ENCODE measurements at regions not wholly inside any gene's neighbourhood (a gene's known extent, or its start where the extent isn't known, plus 50 kb on each side); places are given as distances from the start of the nearest gene placed in this dataset.
"Not testable (repeated sequence)": the region's sequence is repeated elsewhere in the genome, so short reads cannot be mapped to it uniquely, and the experiment has no call there.

- DNase-seq (ENCODE audit: low read depth in 2 of 2) = no peak
Observed at GRCh38 chr10:44105696-44106095, 279.2 kb downstream of the CXCL12 start.

- DNase-seq (ENCODE audit: low read depth in 2 of 2) = no peak
Observed at GRCh38 chr10:44102726-44103255, 282.1 kb downstream of the CXCL12 start.

GRCh38 chr10:44101082-44101481, 283.8 kb downstream of the CXCL12 start:
- DNase-seq (ENCODE audit: low read depth in 2 of 2) = no peak

GRCh38 chr10:44099511-44099910, 285.4 kb downstream of the CXCL12 start:
- DNase-seq (ENCODE audit: low read depth in 2 of 2) = no peak

DNA sequence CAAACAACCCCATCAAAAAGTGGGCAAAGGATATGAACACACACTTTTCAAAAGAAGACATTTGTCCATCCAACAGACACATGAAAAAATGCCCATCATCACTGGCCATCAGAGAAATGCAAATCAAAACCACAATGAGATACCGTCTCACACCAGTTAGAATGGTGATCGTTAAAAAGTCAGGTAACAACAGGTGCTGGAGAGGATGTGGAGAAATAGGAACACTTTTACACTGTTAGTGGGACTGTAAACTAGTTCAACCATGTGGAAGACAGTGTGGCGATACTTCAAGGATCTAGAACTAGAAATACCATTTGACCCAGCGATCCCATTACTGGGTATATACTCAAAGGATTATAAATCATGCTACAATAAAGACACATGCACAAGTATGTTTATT, 288.7 kb downstream of the CXCL12 start:
- DNase-seq (ENCODE audit: low read depth in 2 of 2) = not testable (repeated sequence)

DNA sequence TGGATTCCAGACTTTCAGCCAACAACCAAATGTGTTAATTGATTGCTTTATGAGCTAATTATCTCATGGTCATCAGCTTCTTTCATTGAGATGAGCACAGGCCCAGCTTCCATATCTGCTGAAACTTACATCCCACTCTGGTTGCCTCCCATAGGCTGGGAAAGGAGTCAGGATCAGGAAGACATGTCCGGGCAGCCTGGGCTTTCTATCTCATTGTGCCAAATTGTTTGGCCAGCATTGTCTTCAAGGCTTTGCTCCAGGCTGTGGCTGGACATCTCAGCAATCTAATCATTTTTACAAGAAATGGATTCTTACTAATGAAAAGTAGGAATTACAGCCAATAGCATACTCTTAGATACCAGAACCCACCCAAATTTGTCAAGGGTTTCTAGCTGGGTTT, 295.2 kb downstream of the CXCL12 start:
- DNase-seq (ENCODE audit: low read depth in 2 of 2) = no peak

DNA sequence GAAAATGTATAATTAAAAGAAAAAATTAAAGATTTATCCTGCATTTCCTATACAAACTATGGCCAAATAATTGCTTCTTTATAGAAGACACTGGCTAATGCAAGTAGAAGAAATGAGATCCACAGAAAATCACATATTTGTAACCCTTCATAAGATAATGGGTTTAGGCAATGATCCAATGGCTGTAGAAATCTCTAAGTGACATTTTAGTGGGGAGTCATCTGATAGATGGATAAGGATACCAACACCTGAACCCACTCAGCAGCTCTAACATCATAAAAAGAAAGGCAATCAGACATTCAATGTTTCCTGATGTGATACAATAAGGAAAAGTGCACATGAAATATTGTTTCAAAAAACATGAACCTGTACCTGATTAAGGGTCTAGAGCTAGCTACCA, 297.5 kb downstream of the CXCL12 start:
- DNase-seq (ENCODE audit: low read depth in 2 of 2) = no peak

DNA sequence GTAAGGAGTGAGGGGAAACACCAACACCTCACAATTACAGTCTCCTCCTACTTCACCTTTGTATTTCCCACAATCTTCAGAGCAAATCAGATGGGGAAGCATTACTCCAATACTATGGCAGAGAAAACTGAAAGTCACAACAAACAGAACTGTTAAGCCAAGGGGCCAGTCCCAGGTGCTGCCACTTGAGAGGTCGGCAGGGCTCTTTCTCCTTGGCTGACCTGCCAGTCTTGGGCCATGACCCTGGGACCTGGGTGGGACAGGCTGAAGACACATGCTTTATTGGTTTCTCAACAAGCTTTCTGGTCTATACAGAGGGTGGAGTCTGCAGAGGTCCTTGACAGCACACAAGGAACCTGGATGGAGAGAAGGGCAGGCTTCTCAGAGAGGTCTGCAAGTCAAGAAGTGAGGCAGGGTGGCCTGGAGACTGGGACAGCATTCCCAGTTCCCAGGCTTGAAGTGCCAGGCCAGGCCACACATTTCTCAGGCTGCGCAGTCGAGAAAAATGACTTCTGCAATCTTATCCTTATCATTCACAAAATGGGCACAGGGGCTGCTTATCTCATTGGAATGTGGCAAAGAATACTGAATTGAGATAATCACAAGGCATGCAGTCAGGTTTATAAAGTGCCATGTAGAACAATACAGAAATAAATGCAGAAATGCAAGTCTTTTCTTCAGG, 301.0 kb downstream of the CXCL12 start:
- no peak for DNase-seq (ENCODE audit: low read depth in 2 of 2)

- DNase-seq (ENCODE audit: low read depth in 2 of 2) = no peak
Observed at GRCh38 chr10:44071479-44071878, 313.4 kb downstream of the CXCL12 start.

- DNase-seq (ENCODE audit: low read depth in 2 of 2) = no peak
Observed at GRCh38 chr10:44070282-44070681, 314.6 kb downstream of the CXCL12 start.

DNA sequence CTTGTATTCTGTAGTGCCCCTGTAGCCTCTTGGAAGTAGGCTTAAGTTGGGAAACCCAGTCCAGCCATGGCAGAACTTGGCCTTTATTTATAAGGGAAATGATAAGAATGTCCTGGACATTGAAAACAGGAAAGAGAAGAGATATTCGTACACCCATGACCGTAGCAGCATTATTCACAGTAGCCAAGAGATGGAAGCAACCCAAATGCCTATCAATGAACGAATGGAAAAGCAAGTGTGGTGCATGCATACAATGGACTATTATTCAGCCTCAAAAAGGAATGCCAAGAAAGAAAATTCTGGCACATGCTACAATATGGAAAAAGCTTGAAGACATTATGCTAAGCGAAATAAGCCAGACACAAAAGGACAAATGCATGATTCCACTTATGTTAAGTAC, 315.3 kb downstream of the CXCL12 start:
- no peak for DNase-seq (ENCODE audit: low read depth in 2 of 2)

GRCh38 chr10:44068716-44069482, 316.0 kb downstream of the CXCL12 start:
- no peak for DNase-seq (ENCODE audit: low read depth in 2 of 2)

- no peak for DNase-seq (ENCODE audit: low read depth in 2 of 2)
Observed at GRCh38 chr10:44067432-44067831, 317.5 kb downstream of the CXCL12 start.

DNA sequence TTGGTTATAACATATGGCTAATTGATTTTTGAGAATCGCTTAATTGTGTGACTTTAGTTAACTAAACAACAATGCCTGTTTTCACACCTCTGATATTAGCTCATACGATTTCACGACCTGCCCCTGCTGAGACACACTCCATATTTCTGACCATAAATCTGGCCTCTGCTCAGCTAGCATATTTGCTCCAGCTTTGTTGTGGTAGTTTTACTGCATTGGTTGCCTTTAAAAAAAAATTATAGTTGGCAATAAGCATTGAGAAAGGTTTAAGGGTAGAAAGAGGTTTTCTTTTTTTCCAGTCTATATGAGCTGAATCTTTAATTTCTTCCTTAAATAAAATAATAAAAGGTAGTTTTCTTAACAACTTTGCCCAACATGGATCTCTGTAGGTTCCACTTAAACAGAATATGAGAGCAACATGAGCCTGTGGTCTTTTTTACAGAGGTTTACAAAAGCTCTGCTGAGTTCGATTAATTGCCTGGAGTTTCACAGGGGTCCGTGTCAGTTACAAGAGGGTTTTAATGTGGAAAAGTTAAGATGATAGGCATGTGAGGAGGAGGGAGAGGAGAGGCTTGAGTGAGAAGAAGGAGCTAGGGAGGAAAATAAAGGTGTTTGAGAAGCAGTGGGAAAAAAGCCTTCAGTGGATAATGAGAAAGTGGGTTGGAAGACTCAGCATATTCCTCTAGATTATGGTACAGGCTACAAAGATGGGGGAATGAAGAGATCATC, 318.2 kb downstream of the CXCL12 start:
- no peak for DNase-seq (ENCODE audit: low read depth in 2 of 2)

DNA sequence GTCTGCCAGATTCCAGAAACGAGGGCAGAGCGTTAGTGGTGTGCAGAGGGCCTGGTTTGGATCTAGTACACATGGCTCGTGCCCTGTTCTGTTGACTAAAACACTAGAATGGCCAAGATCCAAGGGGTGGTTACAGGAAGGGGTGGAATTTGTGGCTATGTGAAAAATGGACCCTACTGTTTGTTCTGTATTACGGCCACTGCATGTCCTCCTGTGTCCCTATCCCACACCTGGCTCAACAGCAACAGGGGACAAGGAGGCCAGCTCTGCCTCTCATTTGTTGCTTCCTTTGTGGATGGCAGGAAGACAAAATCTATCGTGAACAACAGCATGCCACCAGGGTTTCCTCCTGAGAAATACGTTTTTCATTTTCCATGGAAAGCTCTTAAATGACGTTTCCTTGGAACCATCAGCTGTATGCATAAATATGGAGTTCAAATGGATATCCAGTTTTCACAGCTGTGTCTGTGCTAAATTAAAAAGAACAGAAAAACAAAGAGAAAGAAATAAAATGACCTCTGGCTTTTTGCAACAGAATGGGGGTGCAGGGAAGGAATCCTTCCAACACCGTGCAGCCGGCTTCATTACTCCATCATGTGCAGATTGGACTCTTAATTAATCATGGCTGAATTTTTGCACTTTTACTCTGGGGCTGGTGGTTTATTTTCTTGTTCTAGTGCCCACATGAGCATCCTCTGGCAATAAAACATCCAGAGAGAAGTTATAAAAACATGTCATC, 318.9 kb downstream of the CXCL12 start:
- DNase-seq (ENCODE audit: low read depth in 2 of 2) = no peak

- no peak for DNase-seq (ENCODE audit: low read depth in 2 of 2)
Observed at GRCh38 chr10:44064987-44065787, 319.7 kb downstream of the CXCL12 start.

DNA sequence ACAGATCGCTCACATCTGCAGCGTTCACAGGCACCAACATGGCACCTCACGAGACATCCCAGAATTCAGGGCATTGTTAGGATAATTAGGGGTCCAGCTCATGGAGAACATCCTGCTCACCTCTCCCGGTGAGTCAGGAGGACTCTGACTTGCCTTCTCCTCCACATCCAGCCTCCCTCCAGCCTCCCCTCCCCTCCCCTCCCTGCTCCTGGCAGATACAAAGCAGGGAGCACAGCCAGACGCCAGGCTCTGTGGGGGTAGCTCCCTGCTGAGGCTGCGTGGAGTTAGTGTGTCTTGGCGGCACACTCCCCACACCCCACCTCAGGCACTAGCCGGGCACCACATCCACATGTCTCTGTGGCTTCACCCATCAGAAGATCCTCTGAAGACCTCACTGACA, 320.6 kb downstream of the CXCL12 start:
- no peak for DNase-seq (ENCODE audit: low read depth in 2 of 2)

DNA sequence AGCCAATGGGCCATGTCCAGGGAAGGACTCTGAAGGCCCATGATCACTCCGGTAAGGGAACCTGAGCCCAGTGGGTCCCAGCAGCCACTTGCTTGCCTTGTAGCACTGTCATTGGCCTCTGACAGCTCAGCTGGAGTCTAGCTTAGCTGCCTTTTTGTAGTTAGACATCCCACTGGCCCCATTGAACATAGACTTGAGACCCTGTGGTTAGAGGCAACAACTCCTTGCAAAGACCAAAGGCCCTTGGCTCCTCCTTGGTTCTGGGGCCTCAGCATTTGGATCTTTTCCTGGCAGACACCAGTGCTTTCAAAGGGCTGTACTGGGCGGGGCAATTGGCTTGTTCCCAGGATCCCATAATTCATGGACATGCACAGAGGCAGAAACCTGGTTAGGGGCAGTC, 321.2 kb downstream of the CXCL12 start:
- DNase-seq (ENCODE audit: low read depth in 2 of 2) = no peak

DNA sequence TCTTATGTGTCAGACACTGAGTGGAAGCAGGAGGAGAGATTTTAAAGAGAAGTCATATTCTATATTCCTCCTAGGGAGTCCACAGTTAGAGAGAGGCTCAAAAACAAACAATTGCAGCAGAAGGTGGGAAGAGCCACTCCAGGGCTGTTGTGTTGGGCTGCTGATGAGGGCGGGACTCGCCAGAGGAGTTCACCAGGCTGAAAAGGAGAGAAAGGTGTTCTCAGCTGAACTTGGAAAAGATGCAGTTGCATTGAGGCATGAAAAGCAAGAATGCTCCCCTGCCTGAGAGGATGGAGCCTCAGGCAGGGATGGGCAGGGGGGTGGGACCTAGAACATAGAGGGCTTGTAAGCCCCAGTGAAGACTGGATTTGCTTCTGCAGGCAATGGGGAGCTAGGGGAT, 324.2 kb downstream of the CXCL12 start:
- DNase-seq (ENCODE audit: low read depth in 2 of 2) = no peak

DNA sequence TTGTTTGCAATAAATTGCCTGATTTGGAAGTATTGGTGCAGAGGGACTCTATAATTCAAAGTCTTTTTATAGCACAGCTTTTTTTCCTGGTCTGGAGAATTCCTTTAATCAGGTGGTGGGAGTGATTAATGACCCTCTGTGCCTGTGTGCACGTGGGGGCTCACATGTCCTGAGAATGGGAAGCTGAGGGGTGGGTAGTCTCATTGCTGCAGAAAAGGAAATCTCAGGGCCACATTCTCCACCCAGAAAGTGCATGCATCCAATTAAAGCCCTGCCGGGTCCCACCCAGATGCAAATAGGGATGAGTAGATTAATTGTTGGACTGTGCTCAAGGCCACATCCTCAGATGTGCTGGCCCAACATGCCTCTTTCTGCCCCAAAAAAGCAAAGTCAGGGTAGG, 324.7 kb downstream of the CXCL12 start:
- no peak for DNase-seq (ENCODE audit: low read depth in 2 of 2)

DNA sequence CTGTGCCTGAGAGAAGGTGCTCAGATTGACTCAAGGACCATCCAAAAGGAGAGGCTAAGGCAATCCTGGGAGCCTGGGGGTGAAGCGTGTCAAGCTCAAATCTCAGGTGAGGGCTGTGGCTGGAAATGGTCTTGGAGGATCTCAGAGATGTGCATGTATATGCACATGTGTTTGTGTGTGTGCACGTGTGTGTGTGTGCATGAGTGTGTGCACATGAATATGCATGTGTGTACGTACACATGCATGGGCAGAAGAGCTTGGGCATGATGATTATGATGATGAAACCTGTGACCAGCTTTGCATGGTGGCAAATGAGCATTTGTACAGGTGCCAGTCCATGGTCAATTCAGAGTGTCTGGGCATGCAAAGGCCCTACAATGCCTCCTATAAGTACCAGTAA, 326.6 kb downstream of the CXCL12 start:
- DNase-seq (ENCODE audit: low read depth in 2 of 2) = no peak
